GM06990 (cell line): ENCODE measurements at regions not wholly inside any gene's neighbourhood (a gene's known extent, or its start where the extent isn't known, plus 50 kb on each side); places are given as distances from the start of the nearest gene placed in this dataset.

Source experiments
- DNase-seq: peaks from one replicate; pipeline ENCODE4 v3.0.0-alpha.2; 2011; ENCODE audit not compliant: insufficient read length; ENCODE audit errors: extremely low read depth
- H3K27me3 ChIP-seq: replicated peaks from 2 replicates; pipeline ENCODE4 v1.6.0; 2011; ENCODE audit warnings: low read length; ENCODE audit not compliant: control insufficient read depth, insufficient read depth
- H3K36me3 ChIP-seq: 2 replicates; pipeline ENCODE4 v1.5.1; 2011; ENCODE audit warnings: low read length; ENCODE audit not compliant: control insufficient read depth, insufficient read depth
- H3K4me3 ChIP-seq: replicated peaks from 2 replicates; pipeline ENCODE4 v1.5.1; 2011; ENCODE audit warnings: low read depth, mild to moderate bottlenecking, control low read depth, low read length
- CTCF ChIP-seq: IDR thresholded peaks from 2 replicates; pipeline ENCODE4 v1.5.1; 2011; ENCODE audit warnings: low read length, control low read depth, mild to moderate bottlenecking, inconsistent platforms; ENCODE audit not compliant: insufficient read depth, poor library complexity, severe bottlenecking

- no peak for DNase-seq
- Histone ChIP-seq H3K4me3 (no peak overlapping the region), H3K27me3 (no peaks in the 10 kb centered on the region), H3K36me3 (no peaks in the 10 kb centered on the region)
- no peak for TF ChIP-seq CTCF
Observed at GRCh38 chr21:35843911-35844667, 216.2 kb downstream of the SETD4 start.

GRCh38 chr21:35840949-35841348, 219.4 kb downstream of the SETD4 start:
- no peak for TF ChIP-seq CTCF
- Histone ChIP-seq H3K27me3 (no peaks in the 10 kb centered on the region), H3K36me3 (no peaks in the 10 kb centered on the region), H3K4me3 (no peak overlapping the region)
- DNase-seq = no peak

GRCh38 chr21:35840197-35840799, 220.0 kb downstream of the SETD4 start:
- no peak overlapping the region for H3K4me3 ChIP-seq
- no peaks in the 10 kb centered on the region for H3K27me3 ChIP-seq
- DNase-seq = no peak
- TF ChIP-seq CTCF = peak; percentile 85
- H3K36me3 ChIP-seq = no peaks in the 10 kb centered on the region

GRCh38 chr21:35838987-35839763, 221.2 kb downstream of the SETD4 start:
- Histone ChIP-seq H3K36me3 (no peaks in the 10 kb centered on the region), H3K27me3 (no peaks in the 10 kb centered on the region), H3K4me3 (no peak overlapping the region)
- no peak for DNase-seq
- TF ChIP-seq CTCF = no peak

- H3K36me3 ChIP-seq = no peaks in the 10 kb centered on the region
- TF ChIP-seq CTCF = no peak
- no peaks in the 10 kb centered on the region; the same call in 1 of the 2 replicates for H3K27me3 ChIP-seq
- no peak for DNase-seq
- no peak overlapping the region for H3K4me3 ChIP-seq
Observed at GRCh38 chr21:35838350-35838749, 222.0 kb downstream of the SETD4 start.
